ENCODE measurements at regions not wholly inside any gene's neighbourhood (a gene's known extent, or its start where the extent isn't known, plus 50 kb on each side); places are given as distances from the start of the nearest gene placed in this dataset.

DNA sequence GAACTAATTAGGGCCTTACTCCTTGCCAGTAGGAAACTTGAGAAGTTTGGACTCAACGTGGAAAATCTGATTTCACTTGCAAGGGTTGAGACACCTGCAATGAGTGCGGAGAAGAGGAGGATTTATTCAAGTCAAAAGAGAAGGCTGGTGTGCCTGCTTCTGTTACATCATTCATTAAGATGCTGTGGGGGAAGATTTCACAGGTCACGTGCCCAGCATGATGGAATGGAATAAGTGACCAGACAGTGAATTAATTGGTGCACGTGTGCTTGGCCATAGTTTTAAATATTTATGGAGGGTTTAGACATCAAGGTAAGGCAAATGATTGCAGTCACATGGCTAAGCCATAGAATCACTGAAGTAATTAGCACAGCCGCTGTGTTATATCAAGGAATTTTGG is 155.0 kb downstream of the C7orf25 start:
- no peak for DNase-seq (ENCODE audit: low spot score)

GRCh38 chr7:42753811-42754363 is 158.0 kb downstream of the C7orf25 start:
- no peak for DNase-seq (ENCODE audit: low spot score)

DNA sequence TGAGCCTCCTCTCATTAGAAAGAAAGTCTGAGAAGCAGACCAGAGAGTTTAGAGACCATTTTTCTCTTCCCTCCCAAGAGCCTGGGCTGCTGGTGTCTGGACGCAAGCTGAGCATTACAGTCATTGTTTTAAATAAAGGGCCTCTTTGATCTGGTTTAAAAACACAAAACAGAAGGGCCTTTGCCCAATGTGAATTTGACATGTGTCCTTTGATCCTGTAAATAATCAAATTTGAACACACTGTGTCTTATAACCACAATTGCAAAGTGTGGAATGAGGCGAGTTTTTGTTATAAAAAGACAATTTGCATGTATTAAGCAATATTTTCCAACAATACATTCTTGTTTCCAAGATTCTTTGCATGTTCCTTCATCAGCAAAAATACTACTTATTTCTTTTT is 158.5 kb downstream of the C7orf25 start:
- DNase-seq (ENCODE audit: low spot score): no peak

DNA sequence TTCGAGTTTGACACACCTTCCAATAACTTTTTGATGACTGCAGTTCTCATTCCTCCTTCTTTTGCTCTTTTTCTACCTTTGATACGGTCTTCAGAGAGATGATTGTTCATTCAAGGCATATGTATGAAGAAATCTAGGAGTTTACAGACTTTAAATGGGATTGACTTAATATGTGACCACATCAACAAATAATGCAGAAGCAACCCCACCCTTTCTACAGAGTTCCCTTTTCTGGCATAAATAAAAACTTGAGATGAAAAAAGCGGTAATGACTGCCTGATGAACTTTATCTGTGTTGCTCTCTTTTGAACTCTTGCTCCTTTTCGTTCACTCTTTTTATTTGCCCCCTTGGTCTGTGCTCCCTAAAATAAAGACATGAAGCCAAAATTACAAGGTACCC is 161.7 kb downstream of the C7orf25 start:
- DNase-seq (ENCODE audit: low spot score): no peak

DNA sequence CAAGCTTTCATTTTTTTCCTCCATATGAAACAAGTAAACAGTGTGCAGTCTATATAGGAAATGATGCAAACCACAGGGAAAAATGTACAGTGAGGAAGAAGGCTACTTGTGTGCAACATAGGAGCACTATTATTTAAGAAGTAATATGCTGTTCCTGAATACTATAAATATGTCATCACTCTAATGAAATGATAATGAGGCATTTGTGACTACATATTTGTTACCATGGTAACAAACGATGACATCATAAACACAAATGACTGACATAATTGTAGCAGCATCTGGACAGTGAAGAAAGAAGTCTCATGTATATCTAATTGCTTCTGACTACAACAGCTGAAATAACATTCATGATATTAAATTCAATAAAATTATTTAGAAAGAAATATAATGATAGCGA is 164.8 kb downstream of the C7orf25 start:
- DNase-seq (ENCODE audit: low spot score): no peak

DNA sequence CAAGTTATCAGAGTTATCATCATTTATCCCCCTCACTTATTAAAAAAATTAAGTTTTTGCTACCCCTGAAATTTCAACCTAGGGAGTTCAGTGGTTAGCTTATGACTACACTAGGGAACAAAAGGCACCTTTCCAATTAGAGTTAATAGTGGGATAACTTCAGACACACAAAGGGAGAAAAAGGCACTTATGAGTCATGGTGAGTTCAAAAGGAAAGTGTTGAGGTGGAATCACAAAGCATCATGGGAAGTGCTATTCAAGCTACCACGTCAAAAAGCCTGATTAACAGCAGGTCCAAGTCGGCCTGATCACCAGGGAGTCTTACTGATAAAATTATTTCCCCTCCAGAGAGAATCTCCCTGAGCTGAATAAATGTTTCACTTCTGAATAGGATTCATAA is 165.7 kb downstream of the C7orf25 start:
- no peak for DNase-seq (ENCODE audit: low spot score)

GRCh38 chr7:42745357-42746059 is 166.4 kb downstream of the C7orf25 start:
- no peak for DNase-seq (ENCODE audit: low spot score)

- no peak for DNase-seq (ENCODE audit: low spot score)
Measured at GRCh38 chr7:42744746-42745145, 167.1 kb downstream of the C7orf25 start.

DNA sequence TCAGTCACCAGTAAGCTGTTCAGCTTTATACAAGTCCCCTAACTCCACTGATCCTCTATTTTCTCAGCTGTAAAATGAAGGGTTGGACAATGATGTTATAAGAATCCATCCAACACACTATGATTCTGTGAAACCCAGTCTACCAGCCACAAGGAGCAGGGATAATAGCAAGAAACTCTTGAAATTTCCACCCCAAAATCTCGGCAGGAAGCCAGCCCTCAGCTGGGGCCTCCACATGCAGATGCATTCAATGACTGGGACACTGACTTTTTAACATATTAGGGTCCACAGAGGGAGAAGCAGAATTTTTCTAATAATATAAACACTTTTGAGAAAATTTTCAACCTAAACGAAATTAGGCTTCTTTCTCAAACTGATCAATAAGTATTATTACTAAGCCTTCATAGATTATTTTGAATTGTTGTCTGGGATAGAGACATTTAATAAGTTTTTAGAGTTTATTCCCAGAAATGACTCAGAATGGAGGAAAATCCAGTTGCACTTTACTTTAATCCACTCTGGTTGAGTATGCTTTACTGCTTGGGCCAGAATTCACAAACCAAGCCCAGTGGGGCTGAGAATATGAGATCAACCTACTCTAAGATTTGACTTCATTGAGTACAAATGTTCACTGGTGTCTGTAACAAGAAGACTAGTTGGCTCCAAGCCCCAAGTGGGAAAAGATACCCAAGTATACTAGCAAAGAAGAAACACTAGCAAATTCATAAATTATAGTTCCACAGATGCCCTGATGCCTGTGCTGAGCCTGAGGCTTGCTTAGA is 168.6 kb downstream of the C7orf25 start:
- no peak for DNase-seq (ENCODE audit: low spot score)

DNA sequence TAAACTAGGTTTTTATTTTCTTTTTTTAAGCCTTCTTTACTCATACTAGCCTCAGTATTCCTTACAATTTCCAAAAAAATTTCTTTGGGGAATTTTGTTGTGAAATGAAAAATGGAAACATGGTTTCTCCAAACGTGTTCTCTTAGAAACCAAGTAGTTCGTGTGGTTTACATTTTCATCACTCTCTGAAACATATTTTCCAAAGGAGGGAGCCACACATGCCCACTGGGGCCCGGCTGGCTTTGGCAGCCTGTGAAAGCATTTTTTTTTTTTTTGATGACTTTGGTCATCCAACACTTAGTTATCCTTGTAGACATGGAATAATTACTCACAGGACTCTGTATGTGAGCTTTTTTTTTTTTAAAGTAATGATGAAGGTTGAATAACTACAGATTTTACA is 169.6 kb downstream of the C7orf25 start:
- DNase-seq (ENCODE audit: low spot score): no peak

DNA sequence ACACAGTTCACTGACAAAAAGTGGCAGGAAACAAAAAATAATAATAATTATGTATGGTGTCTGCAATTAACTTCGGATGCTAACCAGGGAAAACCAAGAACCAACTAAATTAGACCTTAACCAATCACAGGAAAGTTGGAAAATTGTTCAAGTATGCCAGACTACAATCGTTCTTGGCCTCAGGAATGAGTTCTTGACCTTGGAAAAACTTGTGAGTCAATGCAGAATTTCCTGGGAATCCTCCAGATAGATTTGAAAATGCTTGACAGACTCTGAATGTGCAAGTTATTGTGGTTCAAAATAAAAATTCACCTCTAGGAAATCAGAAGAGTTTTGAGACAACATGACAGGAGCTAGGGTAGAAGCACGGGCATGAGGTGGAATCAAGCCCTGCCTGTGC is 171.5 kb downstream of the C7orf25 start:
- DNase-seq (ENCODE audit: low spot score): no peak

- DNase-seq (ENCODE audit: low spot score): no peak
Measured at GRCh38 chr7:42739638-42740037, 172.2 kb downstream of the C7orf25 start.

- no peak for DNase-seq (ENCODE audit: low spot score)
Measured at GRCh38 chr7:42736931-42737330, 174.9 kb downstream of the C7orf25 start.

- DNase-seq (ENCODE audit: low spot score): no peak
Measured at GRCh38 chr7:42735081-42735480, 176.8 kb downstream of the C7orf25 start.

GRCh38 chr7:42734568-42734967 is 177.3 kb downstream of the C7orf25 start:
- no peak for DNase-seq (ENCODE audit: low spot score)

GRCh38 chr7:42733040-42733439 is 178.8 kb downstream of the C7orf25 start:
- DNase-seq (ENCODE audit: low spot score): no peak

DNA sequence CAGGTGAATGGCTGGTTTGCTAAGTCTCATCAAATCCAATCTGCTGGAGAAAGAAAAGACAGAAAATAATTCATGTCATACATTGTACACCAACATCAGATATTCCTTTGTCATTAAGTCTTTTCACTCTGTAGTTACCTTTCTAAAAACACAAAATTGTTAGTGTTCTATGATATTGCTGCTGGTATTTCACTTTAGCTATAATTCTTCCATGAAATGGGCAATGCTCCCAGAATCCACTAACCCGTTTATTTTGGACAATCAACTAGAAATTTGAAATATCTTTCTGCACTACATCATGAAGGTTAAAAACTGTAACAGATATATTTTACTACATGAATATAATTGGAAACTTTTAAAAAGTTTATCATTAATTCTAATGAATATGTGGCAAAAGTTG is 181.3 kb downstream of the C7orf25 start:
- DNase-seq (ENCODE audit: low spot score): no peak

DNA sequence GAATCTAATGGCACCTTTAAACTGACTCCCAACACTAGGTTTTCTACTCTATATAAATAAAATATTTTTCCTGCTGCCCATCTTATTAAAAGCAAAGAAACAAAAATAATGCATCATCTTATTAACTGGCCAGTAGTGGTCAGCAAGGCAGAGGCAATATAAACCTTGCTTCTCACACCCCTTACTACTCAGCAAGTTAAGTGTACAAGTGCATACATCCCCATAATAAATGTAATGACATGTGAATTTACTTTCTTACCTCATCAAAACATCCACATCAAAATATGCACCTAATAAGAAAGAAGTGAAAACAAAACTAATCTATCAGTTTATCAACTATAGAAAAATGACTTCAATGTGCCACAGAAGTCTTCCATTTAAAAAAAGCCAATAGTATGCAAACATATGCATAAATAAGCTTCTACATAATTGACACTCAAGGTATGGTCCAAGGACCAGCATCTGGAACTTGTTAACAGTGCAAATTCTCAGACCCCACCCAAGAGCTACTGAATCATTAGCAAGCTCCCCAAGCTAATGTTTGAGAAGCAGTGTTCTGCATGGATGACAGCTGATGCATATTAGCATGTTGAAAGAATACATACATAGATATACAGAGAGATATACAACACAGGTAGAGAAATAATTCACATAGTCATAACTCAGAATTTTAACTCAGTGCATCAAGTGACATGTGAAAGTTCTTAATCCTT is 182.7 kb downstream of the C7orf25 start:
- DNase-seq (ENCODE audit: low spot score): no peak

DNA sequence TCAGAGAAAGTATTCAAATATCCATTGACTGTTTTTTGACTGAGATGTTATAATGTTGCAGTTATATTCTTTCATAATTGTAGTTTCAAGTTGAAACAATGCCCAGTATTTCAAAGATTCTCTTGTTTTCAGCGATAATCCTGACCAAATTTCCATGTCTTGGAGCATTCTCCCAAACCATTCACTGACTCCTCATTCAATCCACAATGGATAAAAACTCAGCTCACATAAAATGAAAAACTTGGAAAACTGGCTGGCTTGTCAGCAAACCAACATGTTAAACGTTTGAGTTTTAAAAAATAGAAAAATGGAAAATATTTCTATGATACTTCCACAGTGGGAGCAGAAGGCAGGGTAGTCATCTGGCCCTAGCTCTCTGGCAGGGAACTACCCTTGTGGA is 184.4 kb downstream of the C7orf25 start:
- no peak for DNase-seq (ENCODE audit: low spot score)

- no peak for DNase-seq (ENCODE audit: low spot score)
Measured at GRCh38 chr7:42726066-42726785, 185.6 kb downstream of the C7orf25 start.

GRCh38 chr7:42722716-42723115 is 189.2 kb downstream of the C7orf25 start:
- no peak for DNase-seq (ENCODE audit: low spot score)

DNA sequence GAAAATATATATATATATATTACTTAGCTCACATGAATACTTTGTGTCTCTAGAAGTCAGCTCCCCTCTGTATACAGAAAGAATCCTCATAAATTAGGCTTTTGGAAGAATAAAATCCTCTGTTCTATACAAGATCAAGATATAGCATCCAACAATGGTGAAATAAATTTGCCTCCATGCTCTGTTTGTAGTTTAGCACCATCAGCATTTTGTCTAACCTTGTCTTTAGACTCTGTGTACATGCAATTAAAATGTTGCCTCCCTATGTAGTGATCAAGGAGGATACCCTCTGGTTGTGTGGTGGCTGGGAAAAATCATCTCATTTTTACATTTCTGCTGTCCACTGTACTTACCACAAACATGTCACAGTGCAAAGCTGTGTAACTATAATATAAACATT is 189.7 kb downstream of the C7orf25 start:
- no peak for DNase-seq (ENCODE audit: low spot score)
